Gastroesophageal sphincter (tissue), 3 donors: ENCODE measurements at regions not wholly inside any gene's neighbourhood (a gene's known extent, or its start where the extent isn't known, plus 50 kb on each side); places are given as distances from the start of the nearest gene placed in this dataset.

Experiments used
- CTCF ChIP-seq, 4 experiments: fragments of 200-600 bp in 2 of 4; fragments of 450-650 bp in 2 of 4; sonication (generic) in 1 of 4; IDR thresholded peaks; one replicate each; pipeline ENCODE4 v1.5.1; 2017 to 2019; ENCODE audit warnings: antibody characterized with exemption in 4 of 4, mild to moderate bottlenecking in 2 of 4, moderate library complexity in 2 of 4
- POLR2A ChIP-seq, 2 donors: fragments of 450-650 bp; IDR thresholded peaks; one replicate each; pipeline ENCODE4 v1.6.1; 2017; ENCODE audit warnings: antibody characterized with exemption in 2 of 2, mild to moderate bottlenecking in 2 of 2, moderate library complexity in 1 of 2

DNA sequence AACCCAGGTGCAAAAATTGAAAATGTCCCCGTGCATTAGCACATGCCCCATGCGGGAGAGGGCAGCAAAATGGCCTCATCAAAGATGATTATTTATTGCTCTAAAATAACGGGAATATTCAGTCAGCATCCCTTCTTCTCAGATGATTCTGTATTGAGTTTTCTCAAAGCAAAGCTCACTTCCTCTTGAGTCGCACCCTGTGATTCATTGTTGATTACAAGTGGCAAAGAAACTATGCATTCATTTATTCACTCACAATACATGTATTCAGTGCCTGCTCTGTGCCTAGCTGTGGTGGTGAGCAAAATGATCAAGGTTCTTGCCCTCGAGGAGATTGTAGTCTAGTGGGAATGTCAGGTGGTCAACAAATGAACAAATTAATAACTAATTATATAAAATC is 226.0 kb upstream of the KAZN start:
- no peak for TF ChIP-seq CTCF (IDR thresholded peaks at IDR 0.05)
- no peak for TF ChIP-seq POLR2A (IDR thresholded peaks at IDR 0.05)
